ENCODE measurements at regions not wholly inside any gene's neighbourhood (a gene's known extent, or its start where the extent isn't known, plus 50 kb on each side); places are given as distances from the start of the nearest gene placed in this dataset.
A peak's percentile ranks its signal among the peaks of the same experiment; 100 is the strongest.
"Not testable (repeated sequence)": the region's sequence is repeated elsewhere in the genome, so short reads cannot be mapped to it uniquely, and the experiment has no call there.

DNA sequence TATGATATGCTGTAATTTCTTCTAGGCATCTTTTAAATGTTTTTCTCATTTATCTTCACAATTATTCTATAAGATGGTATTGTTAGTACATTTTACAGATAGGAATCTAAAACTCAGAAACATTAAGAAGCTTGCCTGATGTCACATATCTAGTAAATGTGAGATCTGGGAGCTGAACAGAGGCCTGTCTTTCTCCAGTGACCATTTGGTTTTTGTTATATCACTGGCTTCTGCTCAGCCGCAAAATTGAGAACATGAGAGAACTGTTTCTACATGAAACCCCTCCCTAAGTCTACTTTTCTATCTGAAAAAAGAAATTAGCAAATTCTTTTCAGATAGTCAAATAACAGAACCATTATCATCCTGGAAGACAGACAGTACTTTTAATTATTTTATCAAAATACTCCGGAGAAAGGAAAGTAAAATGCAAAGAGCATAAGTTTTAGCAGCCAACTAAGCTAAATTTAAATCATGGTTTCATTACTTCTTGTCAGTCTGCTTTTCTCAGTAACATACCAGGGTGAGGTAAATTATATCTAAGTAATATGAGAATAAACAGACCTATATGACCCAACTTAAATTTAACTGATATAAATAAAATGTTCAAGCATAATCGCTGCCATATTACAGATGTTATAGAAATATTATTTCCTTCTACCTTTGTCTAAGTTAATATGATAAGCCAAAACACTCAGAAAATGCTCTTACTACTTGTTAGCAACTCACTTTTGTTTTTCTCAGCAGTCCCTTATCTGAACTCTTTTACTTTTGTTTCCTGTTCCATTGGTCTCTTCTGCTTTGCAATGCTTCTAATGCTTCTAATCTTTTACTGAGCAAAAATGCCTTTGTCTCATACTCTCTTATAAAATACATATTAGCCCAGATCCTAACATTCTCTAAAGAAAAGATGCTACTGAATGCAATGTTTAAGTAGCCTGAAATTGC is 68.0 kb upstream of the MBNL1 start:
- Mint-ChIP-seq H3K4me1 (ENCODE audit: low read depth) (peaks cover 72% of the 10 kb centered on the region), H3K4me3 (peak overlapping the region; percentile 82), H3K27ac (peak overlapping the region; percentile 94), H3K36me3 (ENCODE audit: low read depth) (no peaks in the 10 kb centered on the region), H3K9me3 (no peaks in the 10 kb centered on the region), H3K27me3 (no peaks in the 10 kb centered on the region)
- no peak for DNase-seq

DNA sequence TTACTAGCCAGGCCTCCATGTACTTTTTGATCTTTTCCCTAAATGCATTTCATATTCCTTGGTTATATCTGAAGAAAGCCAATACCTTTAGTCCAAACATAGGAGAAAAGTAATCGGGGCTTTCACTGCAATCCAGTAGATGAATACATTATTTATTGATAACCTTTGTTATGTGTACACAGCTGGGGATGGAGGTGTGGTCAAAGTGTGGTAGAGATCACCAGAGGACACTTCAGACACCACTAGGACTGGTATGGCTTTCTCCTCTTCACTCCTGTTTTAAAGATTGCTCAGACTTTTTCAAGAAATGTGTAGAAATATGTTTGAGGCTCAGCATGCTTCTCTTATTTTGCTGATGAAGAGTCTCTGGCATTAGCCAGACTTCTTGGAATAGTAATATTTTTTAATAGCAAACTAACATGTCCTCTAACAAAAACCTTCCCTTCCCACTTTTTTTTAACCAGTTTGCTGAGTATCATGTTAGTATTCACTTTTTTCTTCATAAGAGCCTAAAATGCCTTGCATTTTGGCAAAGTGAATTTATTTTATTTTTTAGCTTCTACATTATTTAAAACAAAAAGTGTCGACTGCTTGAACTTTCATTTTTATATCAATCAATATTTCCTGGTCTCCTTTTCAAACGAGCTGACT is 65.6 kb upstream of the MBNL1 start:
- Mint-ChIP-seq H3K4me3 (peak overlapping the region; percentile 76), H3K4me1 (ENCODE audit: low read depth) (peaks cover 66% of the 10 kb centered on the region)
- no peak for DNase-seq

DNA sequence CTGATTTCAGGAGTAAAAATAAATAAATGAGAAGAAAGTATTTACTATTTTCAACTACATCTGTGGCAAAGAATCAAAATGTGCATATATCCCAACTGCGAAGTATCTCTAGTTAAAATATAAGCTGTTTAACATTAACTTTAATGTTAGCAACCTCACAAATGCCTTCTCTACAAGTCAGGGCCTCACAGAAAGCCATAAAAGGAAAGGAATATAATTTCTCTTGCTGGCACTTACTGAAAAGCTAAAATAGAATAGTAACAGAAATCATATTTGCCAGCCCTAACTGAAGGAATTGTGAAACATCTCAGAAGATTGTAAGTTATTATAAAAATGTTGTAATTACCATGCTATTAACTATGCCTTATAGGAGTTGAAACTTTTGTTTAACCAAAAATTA is 65.1 kb upstream of the MBNL1 start:
- peak overlapping the region; percentile 90 for H3K27ac Mint-ChIP-seq
- H3K36me3 Mint-ChIP-seq (ENCODE audit: low read depth): peaks cover 3% of the 10 kb centered on the region
- no peaks in the 10 kb centered on the region for H3K27me3 Mint-ChIP-seq
- H3K9me3 Mint-ChIP-seq: no peaks in the 10 kb centered on the region
- DNase-seq: no peak
- H3K4me1 Mint-ChIP-seq (ENCODE audit: low read depth): peaks cover 66% of the 10 kb centered on the region
- peak overlapping the region; percentile 76 for H3K4me3 Mint-ChIP-seq

More for the DNA sequence above, 65.6 kb upstream of the MBNL1 start:
- no peaks in the 10 kb centered on the region for H3K9me3 Mint-ChIP-seq
- H3K27ac Mint-ChIP-seq: peak overlapping the region; percentile 90
- H3K27me3 Mint-ChIP-seq: no peaks in the 10 kb centered on the region
- H3K36me3 Mint-ChIP-seq (ENCODE audit: low read depth): no peaks in the 10 kb centered on the region

DNA sequence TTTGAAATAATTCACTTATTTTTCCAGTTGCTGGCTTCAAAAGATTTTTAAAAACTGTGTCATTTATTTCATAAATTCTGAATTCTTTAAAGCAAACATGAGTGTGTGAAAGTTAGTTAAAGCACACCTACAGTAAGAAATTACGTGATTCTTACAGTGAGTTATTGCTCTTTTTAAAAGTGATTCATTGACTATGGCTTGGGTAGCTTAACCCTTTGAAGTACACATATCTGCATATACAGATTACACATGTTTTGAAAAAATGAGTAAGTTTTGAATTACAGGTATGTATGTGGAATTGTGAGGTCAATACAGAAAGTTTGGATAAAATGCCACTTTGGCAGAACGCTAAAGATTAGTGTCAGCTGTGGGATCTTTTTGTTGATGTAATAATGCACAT is 64.5 kb upstream of the MBNL1 start:
- DNase-seq: no peak
- no peaks in the 10 kb centered on the region for H3K9me3 Mint-ChIP-seq
- H3K27me3 Mint-ChIP-seq: no peaks in the 10 kb centered on the region
- peaks cover 66% of the 10 kb centered on the region for H3K4me1 Mint-ChIP-seq (ENCODE audit: low read depth)
- H3K4me3 Mint-ChIP-seq: peak overlapping the region; percentile 76
- H3K27ac Mint-ChIP-seq: peak overlapping the region; percentile 72
- H3K36me3 Mint-ChIP-seq (ENCODE audit: low read depth): peaks cover 3% of the 10 kb centered on the region

DNA sequence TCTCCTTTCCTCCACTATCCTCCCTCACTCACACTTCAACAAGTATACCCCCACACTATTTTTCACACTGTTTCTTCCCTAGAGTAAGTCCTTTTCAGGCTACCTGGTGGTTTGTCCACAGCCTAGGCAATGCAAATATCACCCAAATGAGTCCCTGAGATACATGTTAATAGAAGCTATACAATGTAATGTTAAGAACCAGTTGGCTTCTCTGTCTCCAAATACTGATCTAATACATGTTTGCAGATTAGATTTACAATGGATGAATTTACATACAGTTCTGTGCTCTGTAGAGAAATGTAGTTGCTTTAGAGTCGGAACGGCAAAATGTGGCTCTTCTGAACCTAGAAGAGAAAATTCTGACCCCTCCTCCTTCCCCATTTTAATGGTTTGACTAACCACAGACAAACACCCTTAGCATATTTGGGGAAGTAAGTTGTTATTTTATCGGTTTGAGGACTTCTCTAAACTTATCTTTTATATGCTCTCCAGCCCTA is 63.6 kb upstream of the MBNL1 start:
- peaks cover 66% of the 10 kb centered on the region for H3K4me1 Mint-ChIP-seq (ENCODE audit: low read depth)
- DNase-seq: no peak

DNA sequence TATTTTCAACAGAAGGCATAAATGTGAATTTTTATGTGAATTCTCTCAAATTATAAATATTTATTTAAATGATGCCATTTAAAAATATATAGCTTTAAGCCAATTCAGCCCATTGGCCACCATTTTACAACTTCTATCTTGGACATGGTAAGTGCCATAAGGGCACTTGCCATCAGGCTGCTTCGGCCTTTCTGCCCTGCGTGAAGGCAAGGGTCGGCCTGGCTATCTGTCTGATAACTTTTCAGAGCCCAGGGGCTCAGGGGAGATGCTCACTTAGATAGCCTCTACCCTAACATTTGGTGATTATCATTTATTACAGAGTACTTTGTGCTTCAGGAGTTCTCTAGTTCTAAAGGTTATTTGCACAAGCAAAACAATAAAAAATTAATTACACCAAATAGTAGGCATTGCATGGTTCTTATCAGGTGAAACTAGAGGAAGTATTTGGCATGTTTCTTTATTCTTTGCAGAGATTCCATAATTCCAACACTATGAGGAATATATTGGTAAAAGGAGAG is 62.4 kb upstream of the MBNL1 start:
- DNase-seq: no peak

More for the DNA sequence above, 63.6 kb upstream of the MBNL1 start:
- Mint-ChIP-seq H3K4me3 (peak overlapping the region; percentile 76), H3K9me3 (no peaks in the 10 kb centered on the region), H3K27me3 (no peaks in the 10 kb centered on the region), H3K36me3 (ENCODE audit: low read depth) (peaks cover 3% of the 10 kb centered on the region), H3K27ac (peak overlapping the region; percentile 90)

DNA sequence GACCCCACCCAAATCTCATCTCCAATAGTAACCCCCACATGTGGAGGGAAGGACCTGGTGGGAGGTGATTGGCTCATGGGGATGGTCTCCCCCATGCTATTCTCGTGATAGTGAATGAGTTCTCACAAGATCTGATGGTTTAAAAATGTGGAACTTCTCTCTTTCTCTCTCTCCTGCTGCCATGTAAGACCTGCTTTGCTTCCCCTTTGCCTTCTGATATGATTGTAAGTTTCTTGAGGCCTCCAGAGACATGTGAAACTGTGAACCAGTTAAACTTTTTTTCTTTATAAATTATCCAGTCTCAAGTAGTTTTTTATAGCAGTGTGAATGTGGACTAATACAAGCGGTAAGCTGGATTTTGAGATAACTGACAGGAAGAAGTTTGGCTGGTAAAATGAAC is 60.3 kb upstream of the MBNL1 start:
- Mint-ChIP-seq H3K27ac (peak overlapping the region; percentile 87), H3K9me3 (no peaks in the 10 kb centered on the region), H3K36me3 (ENCODE audit: low read depth) (peaks cover 3% of the 10 kb centered on the region), H3K27me3 (no peaks in the 10 kb centered on the region), H3K4me1 (ENCODE audit: low read depth) (peaks cover 75% of the 10 kb centered on the region), H3K4me3 (peak overlapping the region; percentile 11)
- no peak for DNase-seq

More for the DNA sequence above, 62.4 kb upstream of the MBNL1 start:
- peaks cover 73% of the 10 kb centered on the region for H3K4me1 Mint-ChIP-seq (ENCODE audit: low read depth)
- no peak overlapping the region for H3K27ac Mint-ChIP-seq
- H3K36me3 Mint-ChIP-seq (ENCODE audit: low read depth): peaks cover 3% of the 10 kb centered on the region
- H3K27me3 Mint-ChIP-seq: no peaks in the 10 kb centered on the region
- no peaks in the 10 kb centered on the region for H3K9me3 Mint-ChIP-seq
- no peak overlapping the region for H3K4me3 Mint-ChIP-seq

DNA sequence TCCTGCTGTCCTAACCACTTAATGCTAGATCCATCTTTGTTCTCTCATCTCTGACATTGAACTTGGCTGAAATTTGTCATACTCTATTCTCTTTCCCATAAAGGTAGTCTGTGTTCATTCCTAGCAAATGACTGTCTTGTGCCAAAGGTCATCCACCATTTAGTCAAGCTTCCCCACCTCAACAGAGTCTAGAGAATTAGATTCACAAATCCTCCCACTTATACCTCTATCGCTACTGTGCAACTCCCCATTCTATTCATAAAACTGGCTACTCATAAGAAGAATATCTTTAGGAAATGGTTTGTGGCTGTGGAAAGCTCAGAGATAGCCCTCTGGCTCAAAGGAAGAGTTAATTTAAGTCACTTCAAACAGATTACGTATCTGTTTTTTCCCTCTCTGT is 59.7 kb upstream of the MBNL1 start:
- Mint-ChIP-seq H3K4me1 (ENCODE audit: low read depth) (peaks cover 79% of the 10 kb centered on the region), H3K4me3 (no peak overlapping the region), H3K36me3 (ENCODE audit: low read depth) (peaks cover 3% of the 10 kb centered on the region), H3K9me3 (no peaks in the 10 kb centered on the region), H3K27ac (peak overlapping the region; percentile 87), H3K27me3 (no peaks in the 10 kb centered on the region)
- no peak for DNase-seq

DNA sequence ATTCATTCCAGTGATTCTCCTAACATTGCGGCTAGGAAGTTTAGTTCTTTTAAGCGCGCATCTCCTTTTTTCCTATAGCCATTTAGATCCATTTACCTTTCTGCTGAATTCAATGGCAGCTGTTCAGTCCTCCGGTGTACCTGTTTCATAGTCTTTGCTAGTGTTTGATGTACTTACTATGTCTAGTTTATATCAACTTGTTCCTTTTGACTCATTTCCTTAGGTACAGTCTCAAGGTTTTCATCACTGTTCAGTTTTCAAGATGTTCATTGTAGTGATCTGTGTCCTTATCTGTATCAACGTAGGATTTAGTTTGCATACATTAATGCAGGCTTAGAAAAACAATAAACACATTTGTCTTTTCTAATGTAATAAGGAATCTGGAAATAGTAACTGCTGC is 59.0 kb upstream of the MBNL1 start:
- no peaks in the 10 kb centered on the region for H3K9me3 Mint-ChIP-seq
- peaks cover 3% of the 10 kb centered on the region for H3K36me3 Mint-ChIP-seq (ENCODE audit: low read depth)
- no peaks in the 10 kb centered on the region for H3K27me3 Mint-ChIP-seq
- peaks cover 79% of the 10 kb centered on the region for H3K4me1 Mint-ChIP-seq (ENCODE audit: low read depth)
- DNase-seq: no peak
- H3K4me3 Mint-ChIP-seq: no peak overlapping the region
- peak overlapping the region; percentile 87 for H3K27ac Mint-ChIP-seq

DNA sequence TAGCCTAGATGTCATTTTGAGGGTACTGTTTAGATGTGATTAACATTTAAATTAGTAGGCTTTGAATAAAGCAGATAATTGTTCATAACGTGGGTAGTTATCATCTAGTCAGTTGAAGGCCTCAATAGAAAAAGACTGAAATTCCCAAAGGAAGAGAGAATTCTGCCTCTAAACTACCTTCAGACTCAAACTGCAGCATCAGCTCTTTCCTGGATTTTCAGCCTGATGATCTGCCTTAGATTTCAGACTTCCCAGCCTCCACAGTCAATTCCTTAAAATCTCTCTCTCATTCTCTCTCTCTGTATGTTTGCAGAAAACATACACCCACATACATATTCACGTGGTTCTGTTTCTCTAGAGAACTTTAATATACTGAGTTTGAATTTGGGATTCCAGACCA is 58.0 kb upstream of the MBNL1 start:
- H3K27ac Mint-ChIP-seq: no peak overlapping the region
- H3K27me3 Mint-ChIP-seq: no peaks in the 10 kb centered on the region
- H3K4me1 Mint-ChIP-seq (ENCODE audit: low read depth): peaks cover 76% of the 10 kb centered on the region
- peaks cover 3% of the 10 kb centered on the region for H3K36me3 Mint-ChIP-seq (ENCODE audit: low read depth)
- H3K9me3 Mint-ChIP-seq: no peaks in the 10 kb centered on the region
- DNase-seq: no peak
- H3K4me3 Mint-ChIP-seq: no peak overlapping the region

DNA sequence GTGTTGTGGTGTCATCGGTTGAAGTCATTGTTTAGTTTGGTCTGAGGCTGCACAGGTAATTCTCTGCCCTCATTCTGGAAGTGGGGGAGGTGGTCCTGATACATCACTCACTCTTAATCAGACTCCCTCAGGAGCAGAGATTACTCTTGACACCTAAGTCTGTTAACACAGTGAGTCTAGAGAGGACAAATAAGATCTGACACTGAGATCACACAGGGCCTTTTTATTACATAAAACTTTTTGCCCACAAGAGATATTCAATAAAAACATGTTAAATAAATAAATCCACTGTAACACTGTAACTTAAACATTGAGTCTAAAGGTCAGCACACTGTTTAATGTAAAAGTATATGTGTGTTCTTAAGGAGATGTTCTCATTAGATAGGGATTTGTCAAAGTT is 57.1 kb upstream of the MBNL1 start:
- Mint-ChIP-seq H3K4me1 (ENCODE audit: low read depth) (peaks cover 73% of the 10 kb centered on the region), H3K27ac (peak overlapping the region; percentile 9), H3K36me3 (ENCODE audit: low read depth) (peaks cover 3% of the 10 kb centered on the region), H3K27me3 (no peaks in the 10 kb centered on the region), H3K9me3 (no peaks in the 10 kb centered on the region), H3K4me3 (no peak overlapping the region)
- no peak for DNase-seq

DNA sequence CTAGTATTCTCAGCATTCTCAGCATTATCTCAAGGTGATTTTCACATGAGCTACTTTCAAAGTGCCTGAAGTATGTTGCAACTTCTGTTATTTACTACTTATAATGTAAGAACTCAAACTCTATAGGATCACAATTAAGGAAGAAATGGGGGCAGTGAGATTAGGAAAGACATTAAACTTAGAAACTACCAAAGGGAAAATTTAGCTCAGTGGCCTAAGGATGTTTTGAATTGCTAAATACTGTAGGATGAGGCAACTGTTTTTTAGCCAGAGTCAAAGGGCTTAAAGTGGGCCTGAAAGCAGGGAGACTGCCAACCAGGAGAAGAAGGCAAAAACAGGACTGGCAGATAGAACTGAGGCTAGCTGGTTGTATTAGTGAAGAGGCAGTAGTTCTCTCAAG is 55.5 kb upstream of the MBNL1 start:
- peaks cover 3% of the 10 kb centered on the region for H3K36me3 Mint-ChIP-seq (ENCODE audit: low read depth)
- peaks cover 68% of the 10 kb centered on the region for H3K4me1 Mint-ChIP-seq (ENCODE audit: low read depth)
- H3K4me3 Mint-ChIP-seq: no peak overlapping the region
- peaks cover 2% of the 10 kb centered on the region for H3K9me3 Mint-ChIP-seq
- peak overlapping the region; percentile 19 for H3K27ac Mint-ChIP-seq
- no peaks in the 10 kb centered on the region for H3K27me3 Mint-ChIP-seq
- no peak for DNase-seq

DNA sequence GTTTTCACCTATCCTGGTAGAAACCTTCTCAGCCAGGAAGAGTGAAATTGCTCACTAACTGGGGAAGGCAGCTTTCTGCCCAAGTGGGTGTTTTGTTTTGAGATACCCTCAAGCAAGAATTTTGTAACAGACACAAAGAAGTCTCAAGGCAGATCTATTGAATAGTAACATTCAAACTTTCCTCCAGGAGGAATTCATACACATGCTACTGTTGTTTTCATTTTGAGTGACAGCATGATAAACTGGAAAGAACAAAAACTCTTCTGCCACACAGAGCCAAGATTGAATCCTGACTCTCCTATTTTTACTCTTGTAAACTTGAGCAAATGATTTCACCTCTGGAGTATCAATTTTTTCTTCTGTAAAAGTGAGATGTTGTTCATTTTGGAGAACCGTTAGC is 54.8 kb upstream of the MBNL1 start:
- no peak for DNase-seq
- Mint-ChIP-seq H3K4me3 (no peak overlapping the region), H3K36me3 (ENCODE audit: low read depth) (no peaks in the 10 kb centered on the region), H3K4me1 (ENCODE audit: low read depth) (peaks cover 67% of the 10 kb centered on the region), H3K9me3 (peaks cover 2% of the 10 kb centered on the region), H3K27ac (no peak overlapping the region), H3K27me3 (no peaks in the 10 kb centered on the region)

DNA sequence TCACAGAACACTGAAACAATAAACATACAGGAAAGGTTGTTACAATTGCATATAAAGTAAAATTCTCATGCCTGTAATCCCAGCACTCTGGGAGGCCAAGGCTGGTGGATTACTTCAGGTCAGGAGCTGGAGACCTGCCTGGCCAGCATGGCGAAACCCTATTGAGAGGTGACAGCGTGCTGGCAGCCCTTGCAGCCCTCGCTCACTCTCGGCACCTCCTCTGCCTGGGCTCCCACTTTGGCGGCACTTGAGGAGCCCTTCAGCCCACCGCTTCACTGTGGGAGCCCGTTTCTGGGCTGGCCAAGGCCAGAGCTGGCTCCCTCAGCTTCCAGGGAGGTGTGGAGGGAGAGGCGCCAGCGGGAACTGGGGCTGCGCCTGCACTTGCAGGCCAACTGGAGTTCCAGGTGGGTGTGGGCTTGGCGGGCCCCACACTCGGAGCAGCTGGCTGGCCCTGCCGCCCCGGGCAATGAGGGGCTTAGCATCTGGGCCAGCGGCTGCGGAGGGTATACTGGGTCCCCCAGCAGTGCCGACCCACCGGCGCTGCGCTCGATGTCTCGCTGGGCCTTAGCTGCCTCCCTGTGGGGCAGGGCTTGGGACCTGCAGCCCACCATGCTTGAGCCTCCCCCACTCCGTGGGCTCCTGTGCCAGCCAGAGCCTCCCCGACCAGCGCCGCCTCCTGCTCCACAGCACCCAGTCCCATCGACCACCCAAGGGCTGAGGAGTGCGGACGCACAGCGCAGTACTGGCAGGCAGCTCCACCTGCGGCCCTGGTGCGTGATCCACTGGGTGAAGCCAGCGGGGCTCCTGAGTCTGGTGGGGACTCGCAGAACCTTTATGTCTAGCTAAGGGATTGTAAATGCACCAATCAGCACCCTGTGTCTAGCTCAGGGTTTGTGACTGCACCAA is 51.5 kb upstream of the MBNL1 start:
- Mint-ChIP-seq H3K27ac (peak overlapping the region; percentile 88), H3K4me1 (ENCODE audit: low read depth) (peaks cover 66% of the 10 kb centered on the region)
- H3K9me3 Mint-ChIP-seq; H3K27me3 Mint-ChIP-seq; H3K36me3 Mint-ChIP-seq (ENCODE audit: low read depth); DNase-seq; H3K4me3 Mint-ChIP-seq: not testable (repeated sequence)
